Body of pancreas (tissue), 4 donors: ENCODE measurements at regions not wholly inside any gene's neighbourhood (a gene's known extent, or its start where the extent isn't known, plus 50 kb on each side); places are given as distances from the start of the nearest gene placed in this dataset.

Experiments
- CTCF ChIP-seq, 7 experiments: fragments of 450-650 bp in 4 of 7; fragments of 200-600 bp in 3 of 7; sonication (generic) in 3 of 7; IDR thresholded peaks; one replicate each; pipeline ENCODE4 v1.5.1; 2016 to 2019; ENCODE audit warnings: antibody characterized with exemption in 7 of 7
- POLR2A ChIP-seq, 3 donors: fragments of 450-650 bp; IDR thresholded peaks; one replicate each; pipeline ENCODE4 v1.6.1; 2016; ENCODE audit warnings: antibody characterized with exemption in 3 of 3, mild to moderate bottlenecking in 2 of 3

- TF ChIP-seq CTCF (IDR thresholded peaks at IDR 0.05): no peak
- TF ChIP-seq POLR2A (IDR thresholded peaks at IDR 0.05): no peak
These were observed 106.0 kb upstream of the IQSEC1 start for GRCh38 chr3:13179181-13179580.
